Activated naive CD4-positive, alpha-beta T cell treated with anti-CD3 and anti-CD28 coated beads, Interleukin-2, amount 10 ng/mL, durations not matched to agents 7 days and 5 days (primary cell): ENCODE measurements at regions not wholly inside any gene's neighbourhood (a gene's known extent, or its start where the extent isn't known, plus 50 kb on each side); places are given as distances from the start of the nearest gene placed in this dataset.

ENCODE experiments used
- CTCF ChIA-PET: fragments of 350-600 bp; sonication (Branson Sonifier 250); formaldehyde crosslinking; loops from one replicate; lab custom pipeline; 2021; ENCODE audit warnings: antibody characterized with exemption; lab: Charles Lee
- DNase-seq: peaks from one replicate; pipeline ENCODE4 v3.0.0-alpha.2; 2020
- H3K27ac Mint-ChIP-seq: one replicate; pipeline ENCODE4 v1.8.0; 2021; ENCODE audit warnings: mild to moderate bottlenecking, moderate library complexity, mixed read lengths
- H3K27me3 Mint-ChIP-seq: one replicate; pipeline ENCODE4 v1.8.0; 2021; ENCODE audit warnings: mild to moderate bottlenecking, mixed read lengths
- H3K36me3 Mint-ChIP-seq: one replicate; pipeline ENCODE4 v1.8.0; 2021; ENCODE audit warnings: mixed read lengths
- H3K4me1 Mint-ChIP-seq: one replicate; pipeline ENCODE4 v1.8.0; 2021; ENCODE audit warnings: mixed read lengths
- H3K4me3 Mint-ChIP-seq: one replicate; pipeline ENCODE4 v1.8.0; 2021; ENCODE audit warnings: mild to moderate bottlenecking, moderate library complexity, mixed read lengths
- H3K9me3 Mint-ChIP-seq: one replicate; pipeline ENCODE4 v1.8.0; 2021; ENCODE audit warnings: mixed read lengths

- Mint-ChIP-seq H3K27me3 (no peaks in the 10 kb centered on the region), H3K4me3 (no peak overlapping the region), H3K27ac (no peak overlapping the region), H3K4me1 (no peaks in the 10 kb centered on the region), H3K36me3 (no peaks in the 10 kb centered on the region), H3K9me3 (no peaks in the 10 kb centered on the region)
- no peak for DNase-seq
- CTCF ChIA-PET, result interaction anchor here (1.4 kb wide), 1 partner anchor 192 kb away, joined by 3 read pairs; no protein-coding TSS in a partner anchor
Observed at GRCh38 chr5:158553962-158554336, 545.8 kb downstream of the EBF1 start.

GRCh38 chr5:158553195-158553961, 546.3 kb downstream of the EBF1 start:
- no peak overlapping the region for H3K27ac Mint-ChIP-seq
- DNase-seq, result no peak
- no peaks in the 10 kb centered on the region for H3K9me3 Mint-ChIP-seq
- CTCF ChIA-PET, result no interaction called here
- no peaks in the 10 kb centered on the region for H3K36me3 Mint-ChIP-seq
- no peaks in the 10 kb centered on the region for H3K4me1 Mint-ChIP-seq
- H3K27me3 Mint-ChIP-seq, result no peaks in the 10 kb centered on the region
- no peak overlapping the region for H3K4me3 Mint-ChIP-seq

DNA sequence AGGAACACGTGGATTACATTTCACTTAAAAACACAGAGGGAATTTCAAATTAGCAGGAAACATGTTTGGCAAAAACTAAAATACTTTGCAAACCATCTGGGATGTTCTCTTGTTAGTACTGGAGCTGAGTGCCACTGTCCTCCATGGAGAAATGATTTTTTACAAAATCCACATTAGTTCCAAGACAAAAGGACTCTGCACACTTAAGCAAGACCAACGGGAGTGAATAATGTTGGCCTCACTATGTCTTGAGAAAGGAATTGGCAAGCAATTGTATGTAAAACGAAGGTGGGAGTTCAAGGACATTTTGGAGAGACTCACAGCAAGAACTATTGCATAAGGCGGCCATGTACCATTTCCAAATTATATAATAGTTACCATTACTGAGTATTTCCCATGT, 547.5 kb downstream of the EBF1 start:
- CTCF ChIA-PET, result no interaction called here
- no peak for DNase-seq
- no peak overlapping the region for H3K27ac Mint-ChIP-seq
- H3K9me3 Mint-ChIP-seq, result peaks cover 2% of the 10 kb centered on the region
- H3K36me3 Mint-ChIP-seq, result no peaks in the 10 kb centered on the region
- no peak overlapping the region for H3K4me3 Mint-ChIP-seq
- H3K27me3 Mint-ChIP-seq, result no peaks in the 10 kb centered on the region
- no peaks in the 10 kb centered on the region for H3K4me1 Mint-ChIP-seq

- H3K4me3 Mint-ChIP-seq, result no peak overlapping the region
- peaks cover 6% of the 10 kb centered on the region for H3K4me1 Mint-ChIP-seq
- peaks cover 3% of the 10 kb centered on the region for H3K27me3 Mint-ChIP-seq
- CTCF ChIA-PET, result no interaction called here
- no peak overlapping the region for H3K27ac Mint-ChIP-seq
- H3K36me3 Mint-ChIP-seq, result no peaks in the 10 kb centered on the region
- peaks cover 2% of the 10 kb centered on the region for H3K9me3 Mint-ChIP-seq
- DNase-seq, result no peak
Observed at GRCh38 chr5:158549311-158549710, 550.4 kb downstream of the EBF1 start.

DNA sequence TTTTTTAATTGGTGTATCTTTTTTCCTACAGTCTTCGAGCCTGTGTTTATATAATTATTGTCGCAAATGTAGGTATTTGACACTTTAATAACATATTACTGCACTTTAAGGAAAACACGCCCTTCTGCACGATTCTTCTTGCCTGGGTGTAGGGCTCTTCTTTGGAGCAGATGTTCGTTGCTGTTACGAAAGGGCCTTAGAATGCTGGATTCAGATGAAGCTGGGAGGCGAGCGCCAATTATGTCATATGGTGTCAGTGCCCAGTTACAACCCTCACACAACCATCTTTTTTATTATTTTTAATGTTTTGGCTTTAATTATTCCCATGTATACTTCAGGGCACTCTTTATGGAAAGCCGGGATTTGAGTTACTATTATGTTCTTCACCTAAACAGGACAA, 553.0 kb downstream of the EBF1 start:
- Mint-ChIP-seq H3K36me3 (no peaks in the 10 kb centered on the region), H3K9me3 (peaks cover 2% of the 10 kb centered on the region), H3K4me3 (no peak overlapping the region), H3K27me3 (peaks cover 3% of the 10 kb centered on the region), H3K4me1 (peaks cover 15% of the 10 kb centered on the region), H3K27ac (no peak overlapping the region)
- DNase-seq, result no peak
- CTCF ChIA-PET, result no interaction called here

- H3K36me3 Mint-ChIP-seq, result no peaks in the 10 kb centered on the region
Observed at GRCh38 chr5:158545949-158546530, 553.7 kb downstream of the EBF1 start.

GRCh38 chr5:158544388-158545339, 555.1 kb downstream of the EBF1 start:
- CTCF ChIA-PET, result no interaction called here
- H3K27me3 Mint-ChIP-seq, result peaks cover 3% of the 10 kb centered on the region
- H3K4me1 Mint-ChIP-seq, result peaks cover 19% of the 10 kb centered on the region
- no peaks in the 10 kb centered on the region for H3K36me3 Mint-ChIP-seq
- H3K4me3 Mint-ChIP-seq, result no peak overlapping the region
- DNase-seq, result no peak
- peaks cover 2% of the 10 kb centered on the region for H3K9me3 Mint-ChIP-seq
- H3K27ac Mint-ChIP-seq, result no peak overlapping the region

More at GRCh38 chr5:158545949-158546530, 553.7 kb downstream of the EBF1 start:
- H3K4me3 Mint-ChIP-seq, result no peak overlapping the region
- DNase-seq, result no peak
- H3K27me3 Mint-ChIP-seq, result peaks cover 3% of the 10 kb centered on the region
- CTCF ChIA-PET, result no interaction called here
- H3K27ac Mint-ChIP-seq, result no peak overlapping the region
- H3K9me3 Mint-ChIP-seq, result peaks cover 2% of the 10 kb centered on the region
- peaks cover 19% of the 10 kb centered on the region for H3K4me1 Mint-ChIP-seq

GRCh38 chr5:158543539-158544387, 556.0 kb downstream of the EBF1 start:
- H3K9me3 Mint-ChIP-seq, result peaks cover 2% of the 10 kb centered on the region
- H3K4me3 Mint-ChIP-seq, result no peak overlapping the region
- no peak overlapping the region for H3K27ac Mint-ChIP-seq
- CTCF ChIA-PET, result no interaction called here
- no peaks in the 10 kb centered on the region for H3K36me3 Mint-ChIP-seq
- no peak for DNase-seq
- peaks cover 3% of the 10 kb centered on the region for H3K27me3 Mint-ChIP-seq
- peaks cover 19% of the 10 kb centered on the region for H3K4me1 Mint-ChIP-seq

- H3K27me3 Mint-ChIP-seq, result peaks cover 10% of the 10 kb centered on the region
- CTCF ChIA-PET, result interaction anchor here (0.9 kb wide), 1 partner anchor 24 kb away, joined by 3 read pairs; no protein-coding TSS in a partner anchor
Observed at GRCh38 chr5:158541536-158542297, 558.0 kb downstream of the EBF1 start.

DNA sequence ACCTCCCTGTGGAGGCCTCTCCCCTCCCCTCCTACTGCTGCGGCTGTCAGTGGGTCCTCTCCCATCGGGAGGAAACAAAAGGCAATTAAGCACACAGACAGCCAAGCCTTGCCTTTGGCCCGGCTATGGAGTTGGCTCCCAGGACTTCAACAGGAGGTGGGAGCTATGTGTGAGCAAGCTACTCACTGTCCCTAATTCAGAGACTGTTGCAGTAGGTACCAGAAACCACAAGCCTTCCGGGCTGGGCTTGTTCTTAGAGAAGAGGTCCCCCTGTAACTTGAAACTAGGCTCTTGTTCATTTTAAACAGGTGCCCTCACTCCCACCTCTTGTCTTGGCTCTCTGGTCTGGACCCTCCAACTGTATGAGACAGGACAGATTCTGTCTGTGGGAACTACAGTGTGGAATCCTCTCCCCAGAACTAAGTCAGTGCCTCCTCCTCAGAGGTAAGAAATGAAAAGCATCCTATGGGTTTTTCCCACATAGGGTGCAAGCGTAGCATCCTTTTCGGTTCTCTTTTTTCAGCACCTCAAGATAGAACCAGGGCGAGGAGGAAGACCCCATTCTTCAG, 561.1 kb downstream of the EBF1 start:
- Mint-ChIP-seq H3K9me3 (no peaks in the 10 kb centered on the region), H3K4me1 (peaks cover 11% of the 10 kb centered on the region)
- CTCF ChIA-PET, result no interaction called here

More at GRCh38 chr5:158541536-158542297, 558.0 kb downstream of the EBF1 start:
- H3K9me3 Mint-ChIP-seq, result no peaks in the 10 kb centered on the region
- no peak overlapping the region for H3K27ac Mint-ChIP-seq
- no peaks in the 10 kb centered on the region for H3K36me3 Mint-ChIP-seq
- no peak for DNase-seq
- H3K4me1 Mint-ChIP-seq, result peaks cover 19% of the 10 kb centered on the region
- no peak overlapping the region for H3K4me3 Mint-ChIP-seq

DNA sequence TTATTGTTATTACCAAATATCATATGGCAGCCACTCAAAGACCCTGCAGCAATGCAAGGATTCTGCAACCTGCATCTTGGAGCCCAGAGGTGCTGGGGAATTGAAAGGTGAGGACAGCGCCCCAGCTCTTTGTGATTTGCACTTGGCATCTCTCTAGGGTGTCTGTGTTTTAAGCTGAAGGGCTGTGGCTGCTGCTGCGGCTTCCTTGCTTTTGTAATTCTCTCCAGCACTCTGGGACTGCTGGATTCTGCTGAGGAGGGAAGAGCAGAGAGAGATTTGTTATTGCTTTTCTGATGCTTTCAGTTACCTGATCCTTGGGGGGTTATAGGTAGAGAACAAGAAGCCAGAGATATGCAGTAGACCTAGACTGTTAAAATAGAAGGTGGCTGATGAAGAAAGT, 562.4 kb downstream of the EBF1 start:
- H3K27ac Mint-ChIP-seq, result no peak overlapping the region
- no peaks in the 10 kb centered on the region for H3K9me3 Mint-ChIP-seq
- H3K27me3 Mint-ChIP-seq, result peaks cover 7% of the 10 kb centered on the region
- H3K4me1 Mint-ChIP-seq, result peaks cover 11% of the 10 kb centered on the region
- CTCF ChIA-PET, result no interaction called here
- no peak for DNase-seq
- no peak overlapping the region for H3K4me3 Mint-ChIP-seq
- no peaks in the 10 kb centered on the region for H3K36me3 Mint-ChIP-seq

More for the DNA sequence above, 561.1 kb downstream of the EBF1 start:
- Mint-ChIP-seq H3K27ac (no peak overlapping the region), H3K4me3 (no peak overlapping the region), H3K36me3 (no peaks in the 10 kb centered on the region), H3K27me3 (peaks cover 7% of the 10 kb centered on the region)
- no peak for DNase-seq

DNA sequence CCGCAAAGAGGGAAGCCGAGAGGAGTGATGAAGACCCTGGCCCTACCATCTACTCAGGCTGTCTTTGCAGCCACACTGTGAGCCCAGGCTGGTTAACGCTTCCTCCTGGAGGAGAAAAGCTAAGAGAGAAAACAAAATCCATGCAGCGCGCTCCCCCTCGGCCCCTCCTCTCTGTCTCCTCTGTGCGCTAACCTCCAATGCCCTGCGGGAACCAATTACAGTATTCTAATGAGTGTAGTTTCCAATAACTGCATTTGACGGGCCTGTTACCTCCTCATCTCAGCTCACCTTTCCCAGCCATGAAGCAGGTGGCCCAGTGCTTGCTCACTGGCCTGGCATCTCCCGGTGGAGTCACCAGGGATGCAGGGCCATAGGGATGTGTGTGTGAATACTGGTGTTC, 565.5 kb downstream of the EBF1 start:
- CTCF ChIA-PET, result no interaction called here
- DNase-seq, result no peak
- Mint-ChIP-seq H3K36me3 (no peaks in the 10 kb centered on the region), H3K27me3 (peaks cover 7% of the 10 kb centered on the region), H3K9me3 (no peaks in the 10 kb centered on the region), H3K4me3 (no peak overlapping the region), H3K4me1 (no peaks in the 10 kb centered on the region), H3K27ac (no peak overlapping the region)

DNA sequence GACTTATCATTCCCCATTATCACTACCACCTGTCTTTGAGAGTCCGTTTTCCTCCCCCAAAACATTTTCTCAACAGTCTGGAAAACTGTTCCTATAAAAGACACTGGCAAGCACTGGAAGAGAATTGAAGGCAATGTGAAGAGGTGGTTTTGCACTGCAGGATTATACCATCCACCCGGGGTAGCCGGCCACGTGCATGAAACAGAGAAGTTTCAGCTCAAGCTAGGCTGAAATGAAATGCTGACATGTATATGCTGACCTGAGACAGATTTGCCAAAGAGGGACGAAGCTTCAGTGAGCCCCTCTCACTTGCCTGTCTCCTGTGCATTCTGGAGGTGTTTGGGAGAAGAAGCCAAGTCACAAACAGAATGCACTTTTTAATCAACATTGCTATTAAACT, 567.0 kb downstream of the EBF1 start:
- Mint-ChIP-seq H3K27me3 (peaks cover 6% of the 10 kb centered on the region), H3K36me3 (no peaks in the 10 kb centered on the region), H3K27ac (no peak overlapping the region), H3K9me3 (no peaks in the 10 kb centered on the region), H3K4me1 (no peaks in the 10 kb centered on the region), H3K4me3 (no peak overlapping the region)
- DNase-seq, result no peak
- CTCF ChIA-PET, result no interaction called here
